Fibroblast of lung (primary cell): ENCODE measurements at regions not wholly inside any gene's neighbourhood (a gene's known extent, or its start where the extent isn't known, plus 50 kb on each side); places are given as distances from the start of the nearest gene placed in this dataset.
"Not testable (repeated sequence)": the region's sequence is repeated elsewhere in the genome, so short reads cannot be mapped to it uniquely, and the experiment has no call there.

Source experiments
- DNase-seq, 2 donors: peaks; one replicate each; pipeline versions ENCODE4 v3.0.0 to v3.0.0-alpha.2; 2010; ENCODE audit warnings: low read depth in 2 of 2
- H2AFZ ChIP-seq: 2 replicates; pipeline ENCODE4 v1.5.1; 2012; ENCODE audit warnings: low read length, control low read depth, inconsistent platforms
- H3K27ac ChIP-seq: 2 replicates; pipeline ENCODE4 v1.5.1; 2011; ENCODE audit warnings: low read length, control low read depth; ENCODE audit not compliant: insufficient read depth
- H3K27me3 ChIP-seq: 2 replicates; pipeline ENCODE4 v1.5.1; 2011; ENCODE audit warnings: mild to moderate bottlenecking, low read length; ENCODE audit not compliant: control insufficient read depth, insufficient read depth
- H3K36me3 ChIP-seq: 2 replicates; pipeline ENCODE4 v1.5.1; 2011; ENCODE audit warnings: low read length; ENCODE audit not compliant: control insufficient read depth, insufficient read depth
- H3K4me1 ChIP-seq: 2 replicates; pipeline ENCODE4 v1.5.1; 2011; ENCODE audit warnings: low read length; ENCODE audit not compliant: control insufficient read depth, insufficient read depth; ENCODE audit errors: extremely low read depth
- H3K4me2 ChIP-seq: 2 replicates; pipeline ENCODE4 v1.5.1; 2011; ENCODE audit warnings: low read length, control low read depth; ENCODE audit not compliant: insufficient read depth; ENCODE audit errors: extremely low read depth
- H3K4me3 ChIP-seq, 4 experiments: fragments of 200-600 bp in 1 of 4; sonication (generic) in 1 of 4; replicated peaks in 1 of 4; 2 replicates each; pipeline ENCODE4 v1.5.1; 2011 to 2016; ENCODE audit warnings: low read length in 4 of 4, low read depth in 3 of 4, mild to moderate bottlenecking in 3 of 4, control low read depth in 2 of 4, inconsistent platforms in 1 of 4, mixed read lengths in 1 of 4; ENCODE audit not compliant: insufficient read depth in 1 of 4; ENCODE audit errors: control extremely low read depth in 1 of 4
- H3K79me2 ChIP-seq: 2 replicates; pipeline ENCODE4 v1.5.1; 2012; ENCODE audit warnings: mild to moderate bottlenecking, low read length, inconsistent platforms; ENCODE audit not compliant: control insufficient read depth, insufficient read depth
- H3K9ac ChIP-seq: 2 replicates; pipeline ENCODE4 v1.5.1; 2011; ENCODE audit warnings: mild to moderate bottlenecking, low read length, control low read depth; ENCODE audit not compliant: insufficient read depth
- H3K9me3 ChIP-seq: 2 replicates; pipeline ENCODE4 v1.5.1; 2012; ENCODE audit warnings: low read depth, low read length; ENCODE audit not compliant: control insufficient read depth, insufficient read depth
- H4K20me1 ChIP-seq: 2 replicates; pipeline ENCODE4 v1.5.1; 2011; ENCODE audit warnings: low read length; ENCODE audit not compliant: control insufficient read depth, insufficient read depth; ENCODE audit errors: extremely low read depth
- EZH2 ChIP-seq: IDR thresholded peaks from 2 replicates; pipeline ENCODE4 v1.5.1; 2012; ENCODE audit warnings: low read length, control low read depth, mild to moderate bottlenecking; ENCODE audit errors: missing control alignments
- TF ChIP-seq, protein P1 (sequence below), 2 donors: IDR thresholded peaks in 1 of 2; conservative IDR thresholded peaks in 1 of 2; 1 replicate in 1 of 2; 2 replicates in 1 of 2; pipeline ENCODE4 v1.5.1; 2011 to 2012; ENCODE audit warnings: low read length in 2 of 2, control low read depth in 1 of 2, inconsistent platforms in 1 of 2, low read depth in 1 of 2, mild to moderate bottlenecking in 1 of 2

DNA sequence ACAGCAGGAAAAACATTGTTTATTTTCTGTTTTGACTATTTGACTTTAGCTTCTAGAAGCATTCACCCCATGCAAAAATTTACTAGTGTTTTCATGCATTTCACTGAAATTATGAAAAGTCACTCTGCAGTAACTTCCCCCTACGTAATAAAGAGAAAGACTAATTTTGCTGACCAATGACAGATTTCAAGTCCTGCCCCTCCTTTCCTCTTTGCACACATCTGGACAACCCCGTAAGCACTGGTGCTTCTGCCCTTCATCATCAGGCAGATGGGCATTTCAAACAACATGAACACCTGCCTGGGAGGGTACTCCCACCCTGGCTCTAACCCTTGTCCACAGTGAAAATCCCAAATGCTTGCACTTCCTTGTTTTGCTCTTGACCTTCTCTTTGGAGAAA, 815.0 kb upstream of the ID2 start:
- no peak overlapping the region for H3K4me2 ChIP-seq
- no peak for DNase-seq
- H2AFZ ChIP-seq: no peak overlapping the region
- H4K20me1 ChIP-seq: no peaks in the 10 kb centered on the region
- H3K9ac ChIP-seq: no peak overlapping the region
- H3K4me1 ChIP-seq: no peaks in the 10 kb centered on the region
- no peaks in the 10 kb centered on the region for H3K9me3 ChIP-seq
- H3K27ac ChIP-seq: no peak overlapping the region
- H3K79me2 ChIP-seq: no peaks in the 10 kb centered on the region
- H3K4me3 ChIP-seq: no peak overlapping the region
- H3K36me3 ChIP-seq: no peaks in the 10 kb centered on the region
- no peak for TF ChIP-seq EZH2
- TF ChIP-seq, protein P1, sequence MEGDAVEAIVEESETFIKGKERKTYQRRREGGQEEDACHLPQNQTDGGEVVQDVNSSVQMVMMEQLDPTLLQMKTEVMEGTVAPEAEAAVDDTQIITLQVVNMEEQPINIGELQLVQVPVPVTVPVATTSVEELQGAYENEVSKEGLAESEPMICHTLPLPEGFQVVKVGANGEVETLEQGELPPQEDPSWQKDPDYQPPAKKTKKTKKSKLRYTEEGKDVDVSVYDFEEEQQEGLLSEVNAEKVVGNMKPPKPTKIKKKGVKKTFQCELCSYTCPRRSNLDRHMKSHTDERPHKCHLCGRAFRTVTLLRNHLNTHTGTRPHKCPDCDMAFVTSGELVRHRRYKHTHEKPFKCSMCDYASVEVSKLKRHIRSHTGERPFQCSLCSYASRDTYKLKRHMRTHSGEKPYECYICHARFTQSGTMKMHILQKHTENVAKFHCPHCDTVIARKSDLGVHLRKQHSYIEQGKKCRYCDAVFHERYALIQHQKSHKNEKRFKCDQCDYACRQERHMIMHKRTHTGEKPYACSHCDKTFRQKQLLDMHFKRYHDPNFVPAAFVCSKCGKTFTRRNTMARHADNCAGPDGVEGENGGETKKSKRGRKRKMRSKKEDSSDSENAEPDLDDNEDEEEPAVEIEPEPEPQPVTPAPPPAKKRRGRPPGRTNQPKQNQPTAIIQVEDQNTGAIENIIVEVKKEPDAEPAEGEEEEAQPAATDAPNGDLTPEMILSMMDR (conservative IDR thresholded peaks at IDR 0.05 in 1 of 2, IDR thresholded peaks at IDR 0.05 in 1 of 2; ENCODE audit: low read depth in 1 of 2, low read length in 2 of 2): no peak
- no peaks in the 10 kb centered on the region for H3K27me3 ChIP-seq

DNA sequence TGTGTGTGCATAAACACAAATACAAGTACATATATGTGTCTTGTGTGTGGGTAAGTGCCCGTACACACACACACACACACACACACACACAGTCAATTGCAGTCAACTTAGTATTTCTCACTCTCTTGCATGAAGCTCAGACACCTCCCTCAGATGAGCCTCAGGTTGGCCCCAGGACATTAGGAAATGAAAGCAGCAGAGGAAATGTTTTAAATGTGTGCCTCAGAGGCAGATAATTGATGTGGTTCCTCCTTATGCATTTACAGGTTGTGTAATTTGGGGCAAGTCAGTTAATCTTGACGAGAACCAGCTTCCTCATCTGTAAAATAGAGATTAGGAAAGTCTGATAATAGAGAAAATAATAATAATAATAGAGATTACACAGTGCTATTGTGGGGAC, 814.0 kb upstream of the ID2 start:
- no peak for TF ChIP-seq EZH2
- TF ChIP-seq, protein P1 (conservative IDR thresholded peaks at IDR 0.05 in 1 of 2, IDR thresholded peaks at IDR 0.05 in 1 of 2; ENCODE audit: low read depth in 1 of 2, low read length in 2 of 2): no peak
- H3K27ac ChIP-seq: no peak overlapping the region
- no peaks in the 10 kb centered on the region for H3K4me1 ChIP-seq
- no peak overlapping the region for H3K4me2 ChIP-seq
- no peaks in the 10 kb centered on the region for H3K36me3 ChIP-seq
- H2AFZ ChIP-seq: no peak overlapping the region
- no peaks in the 10 kb centered on the region for H3K27me3 ChIP-seq
- no peaks in the 10 kb centered on the region for H3K9me3 ChIP-seq
- no peak overlapping the region for H3K9ac ChIP-seq
- DNase-seq: no peak
- H3K4me3 ChIP-seq: no peak overlapping the region
- no peaks in the 10 kb centered on the region for H3K79me2 ChIP-seq
- H4K20me1 ChIP-seq: no peaks in the 10 kb centered on the region

DNA sequence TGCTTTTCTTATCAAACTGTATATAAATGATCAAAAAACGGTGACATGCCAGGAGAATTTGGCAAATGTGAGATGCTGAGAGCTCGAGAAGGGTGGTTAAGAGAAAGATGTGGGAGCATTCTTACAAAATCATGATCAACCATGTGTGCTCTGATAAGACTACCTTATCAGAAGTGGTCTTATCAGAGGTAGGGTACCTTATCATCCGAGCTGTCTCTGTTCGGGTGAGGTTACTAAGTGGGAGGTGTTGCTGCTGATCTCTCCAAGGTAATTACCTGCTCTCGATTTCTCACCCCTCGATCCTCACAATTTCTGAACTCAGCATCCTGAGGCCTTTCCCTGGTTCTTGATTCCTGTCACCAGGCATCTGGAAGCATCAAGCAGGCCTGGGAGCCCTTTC, 813.0 kb upstream of the ID2 start:
- Histone ChIP-seq H3K36me3 (no peaks in the 10 kb centered on the region), H3K79me2 (no peaks in the 10 kb centered on the region), H3K9me3 (no peaks in the 10 kb centered on the region), H4K20me1 (no peaks in the 10 kb centered on the region), H3K4me3 (no peak overlapping the region), H2AFZ (no peak overlapping the region), H3K4me1 (no peaks in the 10 kb centered on the region), H3K27ac (no peak overlapping the region), H3K4me2 (no peak overlapping the region), H3K27me3 (no peaks in the 10 kb centered on the region), H3K9ac (no peak overlapping the region)
- DNase-seq: no peak
- TF ChIP-seq EZH2: no peak
- TF ChIP-seq, protein P1 (conservative IDR thresholded peaks at IDR 0.05 in 1 of 2, IDR thresholded peaks at IDR 0.05 in 1 of 2; ENCODE audit: low read depth in 1 of 2, low read length in 2 of 2): no peak

DNA sequence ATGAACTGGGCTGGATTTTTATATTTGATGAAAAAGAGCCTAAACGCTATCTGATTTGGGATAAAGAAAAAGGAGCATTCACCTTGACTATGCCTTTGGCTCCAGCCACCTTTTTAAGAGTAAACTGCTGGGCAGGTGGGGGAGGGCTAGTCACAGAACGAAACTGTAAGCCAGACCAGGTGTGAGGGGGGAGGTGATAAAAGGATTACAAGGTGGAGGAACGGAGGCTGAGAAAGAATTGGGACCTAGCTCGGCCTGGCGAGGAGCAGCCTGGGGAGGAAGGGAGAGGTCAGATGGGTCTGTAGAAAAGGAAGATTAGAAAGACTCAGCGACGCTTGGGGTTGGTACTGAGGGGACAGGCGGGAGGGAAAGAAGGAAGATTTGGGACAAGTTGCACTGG, 805.4 kb upstream of the ID2 start:
- not testable (repeated sequence) for H3K79me2 ChIP-seq, H3K4me2 ChIP-seq, H3K4me3 ChIP-seq, H3K9me3 ChIP-seq, H3K36me3 ChIP-seq, H3K4me1 ChIP-seq, H3K27me3 ChIP-seq, H3K9ac ChIP-seq, H3K27ac ChIP-seq, H2AFZ ChIP-seq, DNase-seq, H4K20me1 ChIP-seq

DNA sequence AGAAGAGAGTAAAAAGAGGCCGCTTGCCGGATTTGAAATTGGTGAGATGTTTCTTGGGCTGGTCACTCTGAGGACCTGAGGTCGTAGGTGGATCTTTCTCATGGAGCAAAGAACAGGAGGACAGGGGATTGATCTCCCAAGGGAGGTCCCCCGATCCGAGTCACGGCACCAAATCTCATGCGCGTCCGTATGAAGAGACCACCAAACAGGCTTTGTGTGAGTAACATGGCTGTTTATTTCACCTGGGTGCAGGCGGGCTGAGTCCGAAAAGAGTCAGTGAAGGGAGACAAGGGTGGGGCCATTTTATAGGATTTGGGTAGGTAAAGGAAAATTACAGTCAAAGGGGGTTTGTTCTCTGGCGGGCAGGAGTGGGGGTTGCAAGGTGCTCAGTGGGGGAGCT, 803.6 kb upstream of the ID2 start:
- H3K9me3 ChIP-seq, H3K79me2 ChIP-seq, H4K20me1 ChIP-seq, H3K4me2 ChIP-seq, H3K4me3 ChIP-seq, DNase-seq, H3K27me3 ChIP-seq, H2AFZ ChIP-seq, H3K27ac ChIP-seq, H3K36me3 ChIP-seq, H3K9ac ChIP-seq, H3K4me1 ChIP-seq: not testable (repeated sequence)
